Fibroblast of skin of abdomen (primary cell): ENCODE measurements at regions not wholly inside any gene's neighbourhood (a gene's known extent, or its start where the extent isn't known, plus 50 kb on each side); places are given as distances from the start of the nearest gene placed in this dataset.

ENCODE experiments used
- DNase-seq: peaks from one replicate; pipeline ENCODE4 v3.0.0-alpha.2; 2013

DNA sequence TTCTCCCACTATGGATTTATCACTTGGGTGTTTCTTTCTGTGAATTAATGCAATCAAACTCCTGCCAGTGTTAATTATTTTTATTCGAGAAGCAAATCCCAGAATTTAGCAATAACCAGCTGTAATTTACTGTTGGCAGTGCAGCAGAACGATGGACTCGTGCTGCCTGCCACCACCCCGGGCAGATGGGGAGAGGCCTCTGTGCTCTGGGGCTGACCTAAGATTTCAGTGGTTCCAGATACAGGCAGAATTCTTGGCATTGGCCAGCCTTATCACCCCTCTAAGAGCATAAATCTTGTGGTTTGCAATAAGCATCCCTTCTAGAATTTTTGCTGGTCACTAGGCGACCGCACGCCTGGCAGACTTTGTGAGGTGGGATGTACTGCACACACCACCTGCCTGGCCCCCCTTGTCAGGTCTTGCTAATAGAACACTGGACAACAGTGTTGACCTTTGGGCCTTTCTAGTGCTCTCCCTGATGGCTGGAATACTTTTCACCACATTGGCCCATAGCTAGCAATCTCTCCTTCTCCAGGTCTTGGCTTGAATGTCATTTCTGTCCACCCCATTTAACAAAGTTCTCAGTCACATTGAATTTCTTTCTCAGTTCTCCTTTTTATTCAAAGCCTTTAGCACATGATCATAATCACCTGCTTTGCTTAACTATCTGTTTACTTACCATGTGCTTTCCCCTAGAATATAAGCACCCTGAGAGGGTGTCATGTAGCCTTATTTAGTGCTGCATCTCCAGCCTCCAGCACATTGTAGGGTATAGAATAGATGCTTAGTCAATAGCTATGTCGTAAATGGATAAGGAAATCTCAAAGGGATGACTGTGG is 122.1 kb upstream of the DYNLRB2 start:
- no peak for DNase-seq

DNA sequence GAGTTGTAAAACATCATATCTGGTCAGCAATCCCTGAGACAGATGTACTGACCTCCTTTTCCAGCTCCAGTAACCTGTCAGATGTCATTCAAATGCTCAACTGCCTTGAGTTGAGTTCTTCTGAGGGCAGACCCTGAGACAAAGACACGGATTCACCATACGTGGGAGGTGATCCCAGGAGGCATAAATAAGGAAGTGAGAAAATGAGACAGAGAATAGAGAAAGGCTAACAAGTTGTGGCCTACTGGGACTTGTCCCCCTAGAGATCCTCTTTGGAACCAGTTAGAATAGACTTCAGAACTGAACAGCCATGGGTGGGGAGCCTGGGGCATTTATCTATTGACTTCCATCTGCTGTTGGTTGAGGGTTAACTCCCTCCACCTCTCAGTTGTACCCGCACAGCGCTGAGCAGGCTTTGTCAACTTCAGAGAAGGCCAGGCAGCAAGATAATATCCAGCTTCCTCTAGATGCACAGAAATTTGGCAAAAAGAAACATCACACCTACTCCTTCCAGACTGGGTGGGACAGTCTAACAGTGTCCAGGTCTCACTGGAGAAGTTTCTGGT is 123.0 kb upstream of the DYNLRB2 start:
- DNase-seq = no peak

DNA sequence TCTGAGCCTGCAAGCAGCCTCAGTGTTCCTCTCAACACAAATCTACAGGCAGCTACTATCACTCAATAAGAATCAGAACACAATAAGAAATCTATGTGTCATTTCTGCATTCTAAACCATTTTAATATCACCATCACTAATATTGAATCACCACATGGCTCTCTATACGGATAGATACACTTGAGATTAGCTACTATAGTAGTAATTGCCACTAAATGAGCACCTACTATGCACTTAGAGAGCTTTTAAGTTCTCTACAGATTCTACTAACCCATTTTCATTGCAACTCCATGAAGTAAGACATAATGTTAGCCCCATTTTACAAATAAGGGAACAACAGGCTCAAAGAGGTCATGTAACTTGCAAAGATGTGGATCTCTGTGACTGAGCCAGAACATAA is 132.8 kb upstream of the DYNLRB2 start:
- no peak for DNase-seq

DNA sequence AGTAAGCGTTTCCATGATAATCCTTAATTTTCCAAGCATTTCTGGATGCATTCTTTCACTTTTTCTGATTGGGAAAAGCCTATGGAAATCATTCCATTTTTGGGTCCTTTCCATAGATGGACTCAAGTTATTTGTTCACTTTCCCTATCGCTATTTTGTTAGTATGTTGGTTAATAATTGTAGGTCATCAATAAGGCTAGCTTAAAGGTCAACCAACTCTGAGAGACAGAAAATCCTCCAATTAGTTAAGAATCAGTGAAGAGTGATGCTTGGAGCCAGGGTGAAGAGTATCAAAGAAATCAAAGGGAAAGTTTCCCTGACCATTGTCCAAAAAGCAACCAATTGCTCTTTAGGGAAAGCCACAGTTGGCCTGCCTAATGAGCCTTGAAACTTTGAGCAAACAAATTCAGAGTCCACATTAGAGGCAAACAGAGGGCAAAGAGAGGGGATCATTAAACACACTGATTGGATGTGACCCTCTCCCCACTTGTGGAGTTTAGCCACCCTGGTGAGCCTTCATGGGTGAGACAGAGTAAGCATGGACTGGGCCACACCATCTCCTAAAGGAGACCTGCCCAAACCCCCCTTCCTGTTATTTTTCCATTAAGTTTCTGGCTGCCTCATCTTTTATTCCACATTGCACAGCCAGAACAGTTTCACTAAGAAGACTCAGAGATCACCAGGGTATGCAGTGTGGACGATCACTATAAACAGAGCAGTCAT is 133.4 kb upstream of the DYNLRB2 start:
- no peak for DNase-seq

DNA sequence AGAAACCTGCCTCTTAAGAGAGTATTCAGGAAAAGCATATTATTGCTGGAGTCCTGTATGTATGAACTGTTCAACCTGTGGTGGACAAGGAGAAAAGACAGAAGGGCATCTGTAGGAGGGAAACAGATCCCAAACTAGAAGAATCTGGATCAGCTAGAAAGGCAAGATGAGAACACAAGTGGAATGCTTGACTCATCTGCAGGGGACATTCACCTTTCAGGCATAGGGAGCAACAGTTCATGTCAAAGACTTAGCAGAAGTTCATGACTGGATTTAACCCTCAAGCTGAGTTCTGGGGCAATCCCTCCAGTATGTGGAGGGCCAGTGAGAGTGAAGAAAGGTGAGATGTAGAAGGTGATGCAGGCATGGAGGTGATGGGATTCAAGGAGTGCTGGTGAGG is 135.9 kb upstream of the DYNLRB2 start:
- DNase-seq = no peak

DNA sequence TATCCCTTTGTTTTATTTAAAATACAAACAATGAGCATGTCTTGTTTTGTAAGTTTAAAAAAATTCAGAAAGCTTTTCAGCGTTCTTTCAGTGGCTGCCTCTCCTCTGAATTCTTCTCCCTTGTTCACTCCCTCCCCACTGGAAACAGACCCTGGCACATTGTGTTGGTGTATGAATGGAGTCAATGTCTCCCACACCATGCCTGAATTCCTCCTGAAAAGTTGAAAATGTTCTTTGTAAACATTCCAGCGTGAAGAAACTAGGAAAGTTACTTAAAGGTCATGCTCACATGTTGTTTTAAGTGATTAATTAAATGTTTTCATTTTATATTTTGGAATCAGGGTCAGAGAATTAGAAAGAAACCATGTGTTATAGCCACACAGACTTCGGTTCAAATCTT is 136.9 kb upstream of the DYNLRB2 start:
- no peak for DNase-seq

DNA sequence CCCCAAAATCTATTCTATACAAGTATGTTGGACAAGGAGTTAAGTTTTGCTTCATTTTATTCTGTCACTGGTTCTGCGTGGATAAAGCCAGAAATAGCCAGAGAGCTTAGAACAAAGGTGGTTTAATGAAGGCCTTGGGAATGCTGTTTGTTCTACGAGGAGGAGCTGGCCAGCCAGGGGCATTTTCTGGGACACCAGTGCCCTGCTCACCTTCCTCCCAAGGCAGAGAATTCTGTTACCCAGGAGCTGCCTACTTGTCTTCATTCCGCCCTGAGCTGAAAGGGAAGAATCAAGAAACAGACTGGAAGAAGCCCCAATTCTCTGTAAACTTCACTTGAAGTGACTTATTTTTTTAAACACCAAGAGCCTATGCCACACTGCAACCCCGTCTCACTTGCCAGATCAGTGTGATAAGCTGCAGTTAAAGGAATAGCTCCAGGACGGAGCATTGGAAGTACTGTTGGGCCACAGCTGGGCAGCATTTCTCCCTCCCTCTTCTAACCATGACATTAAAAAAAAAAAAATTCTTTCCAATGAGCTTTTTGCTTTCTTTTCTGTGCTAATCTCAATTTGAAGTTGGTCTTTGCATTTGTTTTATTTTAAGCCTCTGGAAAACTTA is 149.8 kb upstream of the DYNLRB2 start:
- DNase-seq = no peak

DNA sequence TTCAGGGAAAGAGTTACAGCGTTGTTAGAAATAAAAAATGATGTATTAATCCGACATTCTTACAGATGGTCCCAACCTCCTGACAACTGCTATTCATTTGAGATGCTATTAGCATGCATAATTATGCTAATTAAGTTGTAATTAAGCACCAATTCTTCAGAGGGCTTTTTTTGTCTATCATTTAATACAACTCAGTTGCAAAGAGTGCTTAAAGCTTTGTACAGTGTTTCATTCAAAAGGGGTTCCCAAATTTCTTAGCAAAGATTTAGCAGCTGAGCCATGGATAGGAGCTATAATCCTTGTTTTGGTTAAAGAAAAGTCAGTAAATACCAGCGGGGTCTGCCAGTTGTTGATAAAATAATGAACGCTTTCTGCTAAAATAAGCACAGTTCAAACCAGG is 150.7 kb upstream of the DYNLRB2 start:
- DNase-seq = no peak

DNA sequence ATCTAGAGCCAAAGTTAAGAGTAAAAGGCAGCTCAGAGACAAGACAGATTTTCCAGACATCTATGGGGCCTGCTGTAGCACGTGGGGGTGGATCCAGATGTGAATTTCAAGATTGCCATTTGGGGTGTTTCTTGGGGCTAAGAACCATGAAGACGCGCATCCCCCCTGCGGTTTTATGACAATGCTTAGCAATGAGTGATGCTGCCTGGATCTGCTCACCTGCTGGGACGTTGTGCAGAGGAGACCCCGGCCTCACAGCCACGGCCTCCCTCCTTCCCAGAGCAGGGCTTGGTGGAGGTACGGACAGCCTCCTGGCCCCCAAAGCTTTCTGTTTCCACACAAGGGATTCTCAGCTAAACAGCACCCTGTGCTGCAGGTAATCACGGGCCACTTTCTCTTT is 151.5 kb upstream of the DYNLRB2 start:
- DNase-seq = no peak

DNA sequence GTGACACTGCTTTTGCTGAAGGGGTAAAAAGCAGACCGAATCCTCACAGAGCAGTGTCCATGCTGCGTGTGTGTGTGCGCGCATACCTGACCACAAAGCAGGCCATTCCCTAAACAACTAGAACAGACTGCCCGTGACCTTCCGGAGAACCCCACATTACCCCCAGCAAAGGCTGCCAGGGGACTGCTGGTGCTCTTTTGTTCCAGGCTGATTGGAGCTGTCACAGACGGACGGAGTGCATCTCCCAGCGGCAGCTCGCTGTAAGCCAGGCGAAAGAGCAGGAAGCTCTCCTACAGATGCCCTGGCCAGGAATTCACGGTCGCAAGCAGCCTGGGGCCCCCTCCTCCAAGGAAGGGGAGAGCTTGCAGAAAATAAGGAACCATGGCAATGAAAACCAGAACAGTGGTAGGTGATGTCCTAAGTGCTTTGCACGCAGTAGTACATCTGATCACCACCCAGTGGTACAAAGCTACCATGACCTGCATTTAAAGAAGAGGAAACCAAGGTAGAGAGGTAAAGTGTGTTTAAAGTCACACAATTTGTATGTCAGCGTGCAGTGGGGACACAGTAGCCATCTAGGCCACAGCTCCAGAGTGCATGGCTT is 153.4 kb upstream of the DYNLRB2 start:
- peak; percentile 7 for DNase-seq

DNA sequence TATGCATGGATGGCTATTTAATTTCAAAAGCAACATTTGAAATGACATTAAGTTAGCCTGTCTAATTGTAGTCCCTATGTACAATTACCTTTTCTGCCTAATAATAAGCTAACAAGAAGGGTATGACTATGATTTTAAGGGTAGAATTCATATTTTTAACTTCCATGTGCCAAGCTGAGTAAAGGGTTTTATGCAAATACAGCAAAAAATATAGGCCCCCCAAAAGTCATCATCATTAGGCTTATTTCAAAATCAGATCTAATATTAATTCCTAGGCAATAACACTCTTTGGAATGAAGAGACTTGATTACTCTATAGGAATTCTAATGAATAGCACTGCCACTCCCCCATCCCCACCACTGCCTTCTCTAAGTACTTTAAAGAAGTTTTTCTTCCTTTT is 155.9 kb upstream of the DYNLRB2 start:
- DNase-seq = no peak

DNA sequence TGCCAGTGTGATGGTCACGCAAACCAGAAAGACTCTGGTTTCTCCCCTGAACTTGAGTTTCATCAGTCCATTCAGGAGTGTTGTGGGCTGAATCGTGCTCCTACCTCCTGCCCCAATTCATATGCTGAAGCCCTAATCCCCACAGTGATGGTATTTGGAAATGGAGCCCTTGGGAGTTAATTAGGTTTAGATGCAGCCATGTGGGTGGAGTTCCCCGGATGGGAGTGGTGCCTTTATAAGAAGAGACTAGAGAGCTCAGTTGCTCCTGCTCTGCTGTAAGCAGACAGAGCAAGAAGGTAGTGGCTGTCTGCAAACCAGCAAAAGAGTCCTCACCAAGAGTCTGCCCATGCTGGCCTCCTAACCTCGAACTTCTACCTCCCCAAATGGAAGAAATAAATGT is 160.3 kb upstream of the DYNLRB2 start:
- DNase-seq = no peak

DNA sequence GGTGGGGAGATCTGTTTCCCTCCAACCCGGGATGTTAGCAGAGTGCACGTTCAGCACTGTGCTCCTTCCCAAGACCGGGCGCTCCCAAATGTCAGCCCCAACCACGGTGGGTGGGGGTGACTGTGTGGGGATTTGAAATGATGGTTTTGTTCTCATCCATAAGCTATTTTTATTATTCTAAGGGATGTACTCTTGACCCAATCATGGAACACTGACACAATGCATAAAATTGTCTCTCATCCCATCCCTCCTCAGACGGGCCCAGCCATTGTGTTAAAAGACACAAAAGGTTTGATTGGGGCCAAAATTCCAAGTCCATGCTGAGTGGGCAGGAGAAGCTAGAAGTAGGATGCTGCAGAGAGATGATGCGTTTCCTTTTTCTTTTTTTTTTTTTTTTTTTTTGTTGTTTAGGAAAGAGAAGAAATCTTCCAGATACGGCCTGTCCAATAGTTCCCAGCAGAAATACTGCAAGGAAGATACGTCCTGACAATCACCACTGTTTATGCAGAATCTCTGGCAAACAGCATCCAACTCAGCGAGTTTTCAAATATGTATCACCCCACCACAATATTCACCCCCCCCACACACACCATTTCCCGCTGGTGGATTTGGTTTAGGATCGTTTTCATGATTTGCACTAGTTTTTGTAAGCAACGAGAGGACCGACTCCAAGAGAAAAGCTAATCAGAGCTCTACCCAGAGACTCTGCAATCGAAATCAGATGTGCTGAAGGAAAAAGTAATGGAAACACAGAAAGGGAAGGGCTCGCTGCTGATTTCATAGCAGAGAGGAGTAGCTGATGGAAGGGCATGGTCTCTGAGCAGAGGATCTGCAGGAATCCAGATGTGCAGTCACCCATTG is 163.5 kb upstream of the DYNLRB2 start:
- DNase-seq = no peak

DNA sequence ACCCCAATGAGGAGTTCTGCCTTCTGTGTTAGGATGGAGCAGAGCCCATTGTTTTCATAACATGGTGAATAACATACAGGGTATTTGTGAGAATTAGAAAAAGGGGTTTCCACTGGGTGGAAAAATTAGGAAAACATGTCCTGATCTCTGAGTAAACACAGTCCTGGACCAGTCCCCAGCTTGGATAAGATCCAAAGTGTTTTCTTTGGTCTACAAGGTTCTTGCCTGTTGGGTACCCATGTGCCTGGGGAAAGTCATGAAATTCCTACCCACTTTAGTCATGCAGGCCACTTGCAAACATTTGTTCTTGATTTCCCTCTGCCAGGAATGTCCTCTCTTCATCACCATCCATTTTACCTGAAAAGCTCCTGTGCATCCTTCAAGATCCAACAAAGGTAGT is 164.8 kb upstream of the DYNLRB2 start:
- no peak for DNase-seq

DNA sequence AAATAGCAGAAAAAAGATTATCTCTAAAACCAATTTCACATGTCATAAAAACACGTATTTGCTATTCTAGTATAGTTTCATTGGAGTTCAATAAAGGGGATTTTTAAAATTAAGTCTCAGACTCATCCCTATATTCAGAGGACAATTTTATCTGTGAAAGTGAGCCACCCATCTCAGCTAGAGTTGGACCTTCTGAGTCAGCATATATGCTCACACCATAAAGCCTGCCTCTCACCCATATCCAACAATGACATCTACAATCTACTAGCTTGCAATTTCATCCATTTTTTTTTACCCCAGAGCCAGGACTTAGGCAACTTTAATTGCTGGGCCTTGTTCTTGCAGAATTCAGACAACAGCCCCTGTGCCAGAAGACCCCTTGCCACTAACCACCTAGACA is 165.3 kb upstream of the DYNLRB2 start:
- no peak for DNase-seq

DNA sequence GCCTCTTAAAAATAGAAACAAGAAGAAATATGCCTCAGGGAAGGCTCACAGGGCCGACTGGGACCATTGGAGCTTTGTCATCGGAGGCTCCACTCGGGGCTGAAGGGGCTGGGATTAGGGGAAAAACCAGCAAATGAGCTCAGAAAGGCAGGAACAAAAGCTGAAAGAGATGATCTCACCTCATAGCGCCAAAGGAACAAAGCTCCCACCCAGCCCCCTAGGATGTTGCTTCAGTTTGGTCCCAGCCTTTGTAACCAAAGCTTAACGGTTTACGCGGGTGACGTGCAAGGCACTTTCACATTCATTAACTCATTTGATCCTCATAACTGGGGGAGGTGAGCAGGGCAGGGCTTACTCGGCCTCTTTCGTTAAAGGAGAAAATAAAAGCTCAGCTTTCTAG is 168.5 kb upstream of the DYNLRB2 start:
- no peak for DNase-seq

DNA sequence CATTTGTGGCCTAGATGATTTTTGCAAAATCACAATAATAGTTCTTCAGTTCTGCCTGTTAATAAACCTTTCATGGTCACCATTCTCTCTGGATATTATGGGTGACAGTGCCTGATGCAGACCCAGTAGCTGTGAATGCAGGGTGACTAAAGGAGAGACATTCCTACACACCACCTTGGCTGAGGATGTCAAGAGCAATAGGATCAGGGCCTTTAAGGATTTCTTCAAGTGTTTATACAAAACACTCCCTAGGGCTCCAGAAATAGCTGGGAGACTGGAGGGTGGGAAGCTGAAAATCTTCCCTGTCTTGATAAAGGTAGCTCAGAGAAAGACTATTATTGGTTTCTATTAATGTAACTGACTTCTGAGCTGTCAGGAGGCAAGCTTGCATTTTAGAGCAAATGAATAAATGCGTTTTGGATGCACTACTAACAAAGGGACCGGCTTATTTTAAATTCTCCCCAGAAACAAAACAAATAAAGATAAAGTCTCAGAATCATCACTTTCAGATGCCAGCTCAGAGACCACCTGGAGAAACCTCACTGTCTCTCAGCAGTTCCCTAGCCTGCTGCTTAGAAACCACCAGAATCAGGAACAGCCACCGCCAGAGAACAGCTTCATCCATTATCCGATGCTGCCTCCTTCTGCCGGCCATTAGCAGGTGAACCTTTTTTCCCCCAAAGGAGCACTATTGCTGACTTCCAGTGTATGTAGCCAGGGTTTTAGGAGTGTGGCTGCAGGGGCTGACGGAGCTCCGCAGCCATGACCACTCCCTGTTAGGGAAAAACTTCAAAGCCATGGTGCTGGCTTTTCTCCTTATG is 171.4 kb upstream of the DYNLRB2 start:
- peak; percentile 67 for DNase-seq

DNA sequence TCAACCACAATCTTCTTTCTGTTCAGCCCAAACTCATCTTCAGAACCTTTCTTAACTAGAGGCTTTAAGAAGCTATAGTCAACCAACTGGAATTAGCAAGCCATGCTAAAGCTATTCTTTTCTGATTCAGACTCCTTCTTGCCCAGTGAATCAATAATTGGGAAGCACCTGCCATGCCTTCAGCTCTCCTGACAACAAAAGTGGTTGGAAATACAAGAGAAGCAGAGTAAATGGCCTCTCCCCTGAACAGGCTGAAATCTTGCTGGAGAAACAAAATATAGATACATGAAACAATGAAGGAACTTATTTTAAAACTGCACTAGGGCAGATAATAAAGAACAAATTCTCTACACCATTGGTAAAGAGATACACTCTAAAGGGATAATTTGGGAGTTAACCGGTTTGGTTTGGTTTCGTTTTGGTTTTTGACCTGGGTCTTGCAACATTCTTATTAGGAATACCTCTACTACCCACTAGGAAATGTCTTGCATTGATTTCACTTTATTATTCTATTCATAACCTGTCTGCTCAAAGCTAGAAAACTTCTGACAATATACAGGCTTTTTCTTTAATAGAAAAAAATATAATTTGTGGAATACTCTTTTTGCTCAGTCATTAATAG is 173.6 kb upstream of the DYNLRB2 start:
- no peak for DNase-seq

DNA sequence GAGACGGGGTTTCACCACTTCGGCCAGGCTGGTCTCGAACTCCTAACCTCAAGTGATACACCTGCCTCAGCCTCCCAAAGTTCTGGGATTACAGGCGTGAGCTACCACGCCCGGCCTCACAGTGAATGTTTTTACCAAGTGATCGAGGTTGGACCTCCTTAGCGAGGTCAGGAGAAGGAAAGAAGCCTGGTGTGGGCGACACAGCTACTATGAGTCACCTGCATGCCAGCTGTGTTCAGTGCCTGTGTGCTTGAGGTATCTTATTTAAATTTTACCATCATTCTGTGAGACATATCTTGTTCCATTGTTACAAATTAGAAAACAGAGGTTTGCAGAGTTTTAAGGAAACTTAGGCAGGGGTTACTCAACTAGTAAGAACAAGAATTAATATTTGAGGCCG is 174.8 kb upstream of the DYNLRB2 start:
- no peak for DNase-seq

DNA sequence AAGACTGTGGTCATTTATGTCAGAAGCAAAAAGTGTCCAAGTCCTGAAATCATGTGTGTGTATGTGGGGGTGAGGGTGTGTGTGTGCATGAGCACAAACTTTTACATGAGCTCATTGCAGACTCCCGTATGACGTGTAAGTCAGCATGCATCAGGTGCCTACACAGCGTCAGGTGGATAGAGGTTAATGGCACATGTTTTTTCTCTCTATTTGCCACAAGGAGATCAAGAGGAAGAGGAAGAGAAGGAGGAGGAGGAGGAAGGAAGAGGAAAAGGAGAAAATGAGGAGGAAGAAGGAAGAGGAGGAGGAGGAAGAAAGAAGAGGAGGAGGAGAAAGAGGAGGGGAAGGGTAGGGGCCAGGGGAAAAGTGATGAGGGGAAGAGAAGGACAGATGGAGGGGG is 178.0 kb upstream of the DYNLRB2 start:
- DNase-seq = no peak

DNA sequence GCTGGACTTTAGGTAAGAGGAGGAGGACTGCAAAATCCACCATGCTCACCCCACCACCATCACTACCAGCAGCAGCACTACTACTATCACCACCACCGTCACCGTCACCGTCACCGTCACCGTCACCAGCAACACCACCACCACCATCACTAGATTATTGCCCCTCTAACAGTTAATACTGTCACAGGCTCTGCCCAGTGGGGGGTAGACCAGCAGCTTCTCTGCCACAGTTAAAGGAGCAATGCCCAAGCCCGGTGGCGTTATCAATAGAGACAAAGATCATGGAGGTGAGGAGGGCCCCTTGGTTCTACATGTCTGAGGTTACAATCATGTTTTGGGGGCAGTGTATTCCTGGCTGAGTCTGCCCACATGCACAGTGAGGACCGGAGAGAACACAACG is 184.4 kb upstream of the DYNLRB2 start:
- no peak for DNase-seq
